Keratinocyte (primary cell): ENCODE measurements at regions not wholly inside any gene's neighbourhood (a gene's known extent, or its start where the extent isn't known, plus 50 kb on each side); places are given as distances from the start of the nearest gene placed in this dataset.

ENCODE experiments used
- CTCF ChIP-seq, 3 experiments: IDR thresholded peaks in 1 of 3; conservative IDR thresholded peaks in 1 of 3; optimal IDR thresholded peaks in 1 of 3; 2 replicates in 2 of 3; 3 replicates in 1 of 3; pipeline versions ENCODE3 to v1.5.1; 2011; ENCODE audit warnings: low read length in 3 of 3, mild to moderate bottlenecking in 3 of 3, moderate library complexity in 2 of 3, control low read depth in 1 of 3, inconsistent platforms in 1 of 3; ENCODE audit not compliant: insufficient read depth in 2 of 3; ENCODE audit errors: extremely low read depth in 1 of 3
- EZH2 ChIP-seq: IDR thresholded peaks from one replicate; pipeline ENCODE4 v1.6.1; 2012; ENCODE audit warnings: inconsistent platforms, mild to moderate bottlenecking, low read length, moderate library complexity

GRCh38 chr11:41716862-41717261 lies 257.4 kb upstream of the LRRC4C start:
- TF ChIP-seq CTCF (optimal IDR thresholded peaks at IDR 0.05 in 1 of 3, IDR thresholded peaks at IDR 0.05 in 1 of 3, conservative IDR thresholded peaks at IDR 0.05 in 1 of 3; ENCODE audit: extremely low read depth in 1 of 3, insufficient read depth in 2 of 3, low read length in 3 of 3) (no peak), EZH2 (no peak)
